ENCODE measurements at regions not wholly inside any gene's neighbourhood (a gene's known extent, or its start where the extent isn't known, plus 50 kb on each side); places are given as distances from the start of the nearest gene placed in this dataset.

- no peak for TF ChIP-seq CTCF (IDR thresholded peaks at IDR 0.05; ENCODE audit: unreplicated experiment)
These were observed 75.1 kb upstream of the DPH5 start for GRCh38 chr1:101100674-101101073.

GRCh38 chr1:101098907-101099306, 73.3 kb upstream of the DPH5 start:
- Mint-ChIP-seq H3K36me3 (ENCODE audit: low read depth, unreplicated experiment) (no peaks in the 10 kb centered on the region), H3K4me1 (ENCODE audit: unreplicated experiment) (no peaks in the 10 kb centered on the region), H3K4me3 (ENCODE audit: unreplicated experiment) (no peak overlapping the region), H3K9me3 (ENCODE audit: unreplicated experiment) (peaks cover 6% of the 10 kb centered on the region), H3K27me3 (ENCODE audit: unreplicated experiment) (no peaks in the 10 kb centered on the region), H3K27ac (ENCODE audit: unreplicated experiment) (no peak overlapping the region)
- TF ChIP-seq CTCF (IDR thresholded peaks at IDR 0.05; ENCODE audit: unreplicated experiment) = no peak
- no peak for DNase-seq (ENCODE audit: low spot score)

More at GRCh38 chr1:101100674-101101073, 75.1 kb upstream of the DPH5 start:
- Mint-ChIP-seq H3K36me3 (ENCODE audit: low read depth, unreplicated experiment) (no peaks in the 10 kb centered on the region), H3K4me1 (ENCODE audit: unreplicated experiment) (no peaks in the 10 kb centered on the region), H3K9me3 (ENCODE audit: unreplicated experiment) (peaks cover 6% of the 10 kb centered on the region), H3K27ac (ENCODE audit: unreplicated experiment) (no peak overlapping the region), H3K27me3 (ENCODE audit: unreplicated experiment) (no peaks in the 10 kb centered on the region), H3K4me3 (ENCODE audit: unreplicated experiment) (no peak overlapping the region)
- no peak for DNase-seq (ENCODE audit: low spot score)

- Mint-ChIP-seq H3K9me3 (ENCODE audit: unreplicated experiment) (peaks cover 6% of the 10 kb centered on the region), H3K4me3 (ENCODE audit: unreplicated experiment) (no peak overlapping the region), H3K27me3 (ENCODE audit: unreplicated experiment) (no peaks in the 10 kb centered on the region), H3K36me3 (ENCODE audit: low read depth, unreplicated experiment) (no peaks in the 10 kb centered on the region), H3K4me1 (ENCODE audit: unreplicated experiment) (no peaks in the 10 kb centered on the region), H3K27ac (ENCODE audit: unreplicated experiment) (no peak overlapping the region)
- no peak for DNase-seq (ENCODE audit: low spot score)
- TF ChIP-seq CTCF (IDR thresholded peaks at IDR 0.05; ENCODE audit: unreplicated experiment) = no peak
These were observed 72.7 kb upstream of the DPH5 start for GRCh38 chr1:101098327-101098726.

- no peak for TF ChIP-seq CTCF (IDR thresholded peaks at IDR 0.05; ENCODE audit: unreplicated experiment)
- no peak for DNase-seq (ENCODE audit: low spot score)
- Mint-ChIP-seq H3K9me3 (ENCODE audit: unreplicated experiment) (no peaks in the 10 kb centered on the region), H3K36me3 (ENCODE audit: low read depth, unreplicated experiment) (no peaks in the 10 kb centered on the region), H3K27me3 (ENCODE audit: unreplicated experiment) (no peaks in the 10 kb centered on the region), H3K27ac (ENCODE audit: unreplicated experiment) (no peak overlapping the region), H3K4me3 (ENCODE audit: unreplicated experiment) (no peak overlapping the region), H3K4me1 (ENCODE audit: unreplicated experiment) (peaks cover 2% of the 10 kb centered on the region)
These were observed 64.2 kb upstream of the DPH5 start for GRCh38 chr1:101089613-101090338.

- no peaks in the 10 kb centered on the region for H3K27me3 Mint-ChIP-seq (ENCODE audit: unreplicated experiment)
- H3K36me3 Mint-ChIP-seq (ENCODE audit: low read depth, unreplicated experiment) = no peaks in the 10 kb centered on the region
- H3K4me3 Mint-ChIP-seq (ENCODE audit: unreplicated experiment) = no peak overlapping the region
- H3K27ac Mint-ChIP-seq (ENCODE audit: unreplicated experiment) = no peak overlapping the region
- H3K4me1 Mint-ChIP-seq (ENCODE audit: unreplicated experiment) = peaks cover 10% of the 10 kb centered on the region
- no peaks in the 10 kb centered on the region for H3K9me3 Mint-ChIP-seq (ENCODE audit: unreplicated experiment)
- no peak for TF ChIP-seq CTCF (IDR thresholded peaks at IDR 0.05; ENCODE audit: unreplicated experiment)
- no peak for DNase-seq (ENCODE audit: low spot score)
These were observed 62.8 kb upstream of the DPH5 start for GRCh38 chr1:101088431-101088830.
